HEK293 (cell line): ENCODE measurements at regions not wholly inside any gene's neighbourhood (a gene's known extent, or its start where the extent isn't known, plus 50 kb on each side); places are given as distances from the start of the nearest gene placed in this dataset.

Experiments
- CTCF ChIA-PET: fragments of 350-600 bp; formaldehyde crosslinking; extraction: SDS; loops from one replicate; lab custom pipeline; 2021; ENCODE audit warnings: antibody characterized with exemption; lab: Yijun Ruan, JAX
- POLR2A ChIA-PET: fragments of 300-600 bp; formaldehyde crosslinking; extraction: SDS; loops from one replicate; lab custom pipeline; 2020; ENCODE audit warnings: antibody characterized with exemption, inconsistent platforms; lab: Yijun Ruan, JAX
- H3K27ac ChIP-seq: fragments of 200-500 bp; sonication (Bioruptor generic); 2 replicates; pipeline ENCODE4 v1.5.1; 2014; ENCODE audit warnings: low read depth, low read length, control low read depth, inconsistent platforms; ENCODE audit errors: extremely low read depth
- H3K36me3 ChIP-seq, 2 experiments: fragments of 200-500 bp in 1 of 2; sonication (Bioruptor generic) in 1 of 2; 1 replicate in 1 of 2; 2 replicates in 1 of 2; pipeline ENCODE4 v1.5.1; 2014 to 2017; ENCODE audit warnings: inconsistent platforms in 2 of 2, low read length in 2 of 2; ENCODE audit not compliant: control insufficient read depth in 2 of 2, insufficient read depth in 1 of 2
- H3K4me1 ChIP-seq: fragments of 200-500 bp; sonication (Bioruptor generic); 2 replicates; pipeline ENCODE4 v1.5.1; 2014; ENCODE audit warnings: mild to moderate bottlenecking, low read length, inconsistent platforms; ENCODE audit not compliant: control insufficient read depth, insufficient read depth
- H3K4me3 ChIP-seq: 2 replicates; pipeline ENCODE4 v1.5.1; 2011; ENCODE audit warnings: low read depth, mild to moderate bottlenecking, control low read depth, low read length, moderate library complexity
- H3K9me3 ChIP-seq: fragments of 200-500 bp; sonication (Bioruptor generic); 2 replicates; pipeline ENCODE4 v1.5.1; 2014; ENCODE audit warnings: low read depth, low read length, inconsistent platforms; ENCODE audit not compliant: control insufficient read depth, insufficient read depth
- AEBP2 ChIP-seq: fragments of 450-650 bp; formaldehyde crosslinking; IDR thresholded peaks from 2 replicates; pipeline ENCODE4 v1.5.1; 2016; ENCODE audit warnings: missing biosample characterization, missing genetic modification characterization, borderline replicate concordance
- EGR2 ChIP-seq: fragments of 450-650 bp; formaldehyde crosslinking; IDR thresholded peaks from 2 replicates; pipeline ENCODE4 v1.5.1; 2016; ENCODE audit warnings: low read depth, missing biosample characterization, missing genetic modification characterization
- KLF8 ChIP-seq: fragments of 450-650 bp; formaldehyde crosslinking; IDR thresholded peaks from 2 replicates; pipeline ENCODE4 v1.5.1; 2016; ENCODE audit warnings: missing biosample characterization, missing genetic modification characterization
- MEIS1 ChIP-seq: sonication (generic); formaldehyde crosslinking; IDR thresholded peaks from 2 replicates; pipeline ENCODE4 v1.8.1; 2022; ENCODE audit warnings: missing genetic modification reagents, mild to moderate bottlenecking, borderline replicate concordance
- MYNN ChIP-seq: fragments of 450-650 bp; formaldehyde crosslinking; IDR thresholded peaks from 2 replicates; pipeline ENCODE4 v1.5.1; 2016; ENCODE audit warnings: missing biosample characterization, missing genetic modification characterization, borderline replicate concordance
- SP7 ChIP-seq: fragments of 450-650 bp; formaldehyde crosslinking; IDR thresholded peaks from 2 replicates; pipeline ENCODE4 v1.5.1; 2016; ENCODE audit warnings: missing biosample characterization, missing genetic modification characterization
- TCF7L2 ChIP-seq: IDR thresholded peaks from 2 replicates; pipeline ENCODE4 v1.6.1; 2011; ENCODE audit warnings: low read depth, mild to moderate bottlenecking, inconsistent platforms, low read length, moderate library complexity, borderline replicate concordance
- YY1 ChIP-seq: fragments of 450-650 bp; formaldehyde crosslinking; IDR thresholded peaks from 2 replicates; pipeline ENCODE4 v1.5.1; 2018; ENCODE audit warnings: missing biosample characterization, missing genetic modification characterization
- ZBTB21 ChIP-seq: fragments of 450-650 bp; formaldehyde crosslinking; IDR thresholded peaks from 2 replicates; pipeline ENCODE4 v1.5.1; 2017; ENCODE audit warnings: missing biosample characterization, missing genetic modification characterization
- ZNF121 ChIP-seq: fragments of 450-650 bp; formaldehyde crosslinking; IDR thresholded peaks from 2 replicates; pipeline ENCODE4 v1.5.1; 2016; ENCODE audit warnings: missing biosample characterization, missing genetic modification characterization
- ZNF132 ChIP-seq: fragments of 450-650 bp; formaldehyde crosslinking; IDR thresholded peaks from 2 replicates; pipeline ENCODE4 v1.5.1; 2017; ENCODE audit warnings: missing biosample characterization, missing genetic modification characterization, borderline replicate concordance
- ZNF140 ChIP-seq: fragments of 450-650 bp; formaldehyde crosslinking; IDR thresholded peaks from 2 replicates; pipeline ENCODE4 v1.5.1; 2016; ENCODE audit warnings: missing biosample characterization, missing genetic modification characterization
- ZNF221 ChIP-seq: fragments of 450-650 bp; formaldehyde crosslinking; IDR thresholded peaks from 2 replicates; pipeline ENCODE4 v1.5.1; 2017; ENCODE audit warnings: missing biosample characterization, missing genetic modification characterization, borderline replicate concordance
- ZNF26 ChIP-seq: fragments of 450-650 bp; formaldehyde crosslinking; IDR thresholded peaks from 2 replicates; pipeline ENCODE4 v1.5.1; 2016; ENCODE audit warnings: missing biosample characterization, missing genetic modification characterization
- ZNF433 ChIP-seq: fragments of 450-650 bp; formaldehyde crosslinking; IDR thresholded peaks from 2 replicates; pipeline ENCODE4 v1.5.1; 2016; ENCODE audit warnings: missing biosample characterization, missing genetic modification characterization, low read depth
- ZNF473 ChIP-seq: fragments of 450-650 bp; formaldehyde crosslinking; IDR thresholded peaks from 2 replicates; pipeline ENCODE4 v1.5.1; 2017; ENCODE audit warnings: missing biosample characterization, missing genetic modification characterization
- ZNF510 ChIP-seq: fragments of 450-650 bp; formaldehyde crosslinking; IDR thresholded peaks from 2 replicates; pipeline ENCODE4 v1.5.1; 2018; ENCODE audit warnings: mild to moderate bottlenecking, missing genetic modification characterization, missing biosample characterization; ENCODE audit not compliant: insufficient replicate concordance
- ZNF521 ChIP-seq: fragments of 450-650 bp; formaldehyde crosslinking; IDR thresholded peaks from 2 replicates; pipeline ENCODE4 v1.5.1; 2017; ENCODE audit warnings: missing biosample characterization, mild to moderate bottlenecking, missing genetic modification characterization
- ZNF548 ChIP-seq: fragments of 450-650 bp; formaldehyde crosslinking; IDR thresholded peaks from 2 replicates; pipeline ENCODE4 v1.5.1; 2016; ENCODE audit warnings: missing biosample characterization, missing genetic modification characterization
- ZNF600 ChIP-seq: fragments of 450-650 bp; formaldehyde crosslinking; IDR thresholded peaks from 2 replicates; pipeline ENCODE4 v1.5.1; 2016; ENCODE audit warnings: missing biosample characterization, missing genetic modification characterization
- ZNF660 ChIP-seq: fragments of 450-650 bp; IDR thresholded peaks from 2 replicates; pipeline ENCODE4 v1.5.1; 2018; ENCODE audit warnings: missing biosample characterization, mild to moderate bottlenecking, missing genetic modification characterization
- ZNF792 ChIP-seq: fragments of 450-650 bp; formaldehyde crosslinking; IDR thresholded peaks from 2 replicates; pipeline ENCODE4 v1.5.1; 2016; ENCODE audit warnings: missing biosample characterization, missing genetic modification characterization
- ZNF837 ChIP-seq: fragments of 450-650 bp; formaldehyde crosslinking; IDR thresholded peaks from 2 replicates; pipeline ENCODE4 v1.5.1; 2016; ENCODE audit warnings: missing biosample characterization, missing genetic modification characterization
- ZSCAN23 ChIP-seq: fragments of 450-650 bp; formaldehyde crosslinking; IDR thresholded peaks from 2 replicates; pipeline ENCODE4 v1.5.1; 2016; ENCODE audit warnings: missing biosample characterization, missing genetic modification characterization
- TF ChIP-seq, protein P1 (sequence below): fragments of 450-650 bp; IDR thresholded peaks from 2 replicates; pipeline ENCODE4 v1.5.1; 2018; ENCODE audit warnings: missing biosample characterization, mild to moderate bottlenecking, missing genetic modification characterization
- TF ChIP-seq, protein P2 (sequence below): fragments of 450-650 bp; formaldehyde crosslinking; conservative IDR thresholded peaks from 2 replicates; pipeline ENCODE4 v1.5.1; 2016; ENCODE audit warnings: low read depth, missing biosample characterization, missing genetic modification characterization

- CTCF ChIA-PET: no interaction called here
- Histone ChIP-seq H3K4me1 (no peaks in the 10 kb centered on the region), H3K9me3 (no peaks in the 10 kb centered on the region), H3K27ac (no peak overlapping the region)
- POLR2A ChIA-PET: no interaction called here
- TF ChIP-seq MYNN (tag by site-specific recombination): no peak
- TF ChIP-seq ZNF473 (tag by site-specific recombination): no peak
- no peak for TF ChIP-seq ZBTB21 (tag by site-specific recombination)
- no peak for TF ChIP-seq ZSCAN23
- TF ChIP-seq ZNF433 (tag by site-specific recombination): no peak
- TF ChIP-seq ZNF221: no peak
- TF ChIP-seq, all 188 proteins: peak for 0
- no peak overlapping the region for H3K4me3 ChIP-seq
- no peaks in the 10 kb centered on the region for H3K36me3 ChIP-seq
Measured at GRCh38 chr4:101678180-101678579, 112.3 kb upstream of the BANK1 start.

DNA sequence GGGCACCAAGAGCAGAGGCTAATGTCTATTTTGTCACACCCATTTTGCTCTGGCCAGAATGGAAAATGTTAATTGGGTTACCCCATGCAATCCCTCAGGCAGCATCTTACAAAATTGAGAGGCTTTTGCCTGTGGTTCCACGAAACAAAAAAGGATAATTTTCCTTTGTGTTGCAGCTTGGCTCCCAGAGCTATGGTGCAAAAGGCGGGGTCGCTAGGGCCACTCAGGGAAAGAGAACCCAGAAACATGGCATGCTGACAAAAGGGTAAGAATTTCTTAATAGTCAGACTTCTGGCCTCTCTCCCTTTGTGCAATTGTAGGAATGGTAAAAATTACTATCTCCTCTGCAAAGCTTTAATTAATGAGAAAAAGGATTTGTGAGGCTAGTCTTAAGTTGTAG, 119.6 kb upstream of the BANK1 start:
- TF ChIP-seq TCF7L2 (no peak), AEBP2 (tag by site-specific recombination) (no peak), ZNF140 (tag by site-specific recombination) (no peak), MEIS1 (no peak), YY1 (tag by site-specific recombination) (no peak), SP7 (no peak), EGR2 (tag by site-specific recombination) (no peak)
- TF ChIP-seq, protein P1, sequence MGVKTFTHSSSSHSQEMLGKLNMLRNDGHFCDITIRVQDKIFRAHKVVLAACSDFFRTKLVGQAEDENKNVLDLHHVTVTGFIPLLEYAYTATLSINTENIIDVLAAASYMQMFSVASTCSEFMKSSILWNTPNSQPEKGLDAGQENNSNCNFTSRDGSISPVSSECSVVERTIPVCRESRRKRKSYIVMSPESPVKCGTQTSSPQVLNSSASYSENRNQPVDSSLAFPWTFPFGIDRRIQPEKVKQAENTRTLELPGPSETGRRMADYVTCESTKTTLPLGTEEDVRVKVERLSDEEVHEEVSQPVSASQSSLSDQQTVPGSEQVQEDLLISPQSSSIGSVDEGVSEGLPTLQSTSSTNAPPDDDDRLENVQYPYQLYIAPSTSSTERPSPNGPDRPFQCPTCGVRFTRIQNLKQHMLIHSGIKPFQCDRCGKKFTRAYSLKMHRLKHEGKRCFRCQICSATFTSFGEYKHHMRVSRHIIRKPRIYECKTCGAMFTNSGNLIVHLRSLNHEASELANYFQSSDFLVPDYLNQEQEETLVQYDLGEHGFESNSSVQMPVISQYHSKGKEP (tag by site-specific recombination): no peak
- Histone ChIP-seq H3K27ac (no peak overlapping the region), H3K36me3 (no peaks in the 10 kb centered on the region), H3K9me3 (no peaks in the 10 kb centered on the region), H3K4me3 (no peak overlapping the region), H3K4me1 (no peaks in the 10 kb centered on the region)
- CTCF ChIA-PET: no interaction called here
- POLR2A ChIA-PET: no interaction called here

GRCh38 chr4:101670370-101670769, 120.2 kb upstream of the BANK1 start:
- H3K9me3 ChIP-seq: no peaks in the 10 kb centered on the region
- H3K27ac ChIP-seq: no peak overlapping the region
- no peaks in the 10 kb centered on the region for H3K4me1 ChIP-seq
- H3K36me3 ChIP-seq: no peaks in the 10 kb centered on the region
- CTCF ChIA-PET: interaction anchor here (0.5 kb wide), 1 partner anchor 9 kb away, joined by 4 read pairs; no protein-coding TSS in a partner anchor
- POLR2A ChIA-PET: no interaction called here
- H3K4me3 ChIP-seq: no peak overlapping the region
- TF ChIP-seq, protein P2, sequence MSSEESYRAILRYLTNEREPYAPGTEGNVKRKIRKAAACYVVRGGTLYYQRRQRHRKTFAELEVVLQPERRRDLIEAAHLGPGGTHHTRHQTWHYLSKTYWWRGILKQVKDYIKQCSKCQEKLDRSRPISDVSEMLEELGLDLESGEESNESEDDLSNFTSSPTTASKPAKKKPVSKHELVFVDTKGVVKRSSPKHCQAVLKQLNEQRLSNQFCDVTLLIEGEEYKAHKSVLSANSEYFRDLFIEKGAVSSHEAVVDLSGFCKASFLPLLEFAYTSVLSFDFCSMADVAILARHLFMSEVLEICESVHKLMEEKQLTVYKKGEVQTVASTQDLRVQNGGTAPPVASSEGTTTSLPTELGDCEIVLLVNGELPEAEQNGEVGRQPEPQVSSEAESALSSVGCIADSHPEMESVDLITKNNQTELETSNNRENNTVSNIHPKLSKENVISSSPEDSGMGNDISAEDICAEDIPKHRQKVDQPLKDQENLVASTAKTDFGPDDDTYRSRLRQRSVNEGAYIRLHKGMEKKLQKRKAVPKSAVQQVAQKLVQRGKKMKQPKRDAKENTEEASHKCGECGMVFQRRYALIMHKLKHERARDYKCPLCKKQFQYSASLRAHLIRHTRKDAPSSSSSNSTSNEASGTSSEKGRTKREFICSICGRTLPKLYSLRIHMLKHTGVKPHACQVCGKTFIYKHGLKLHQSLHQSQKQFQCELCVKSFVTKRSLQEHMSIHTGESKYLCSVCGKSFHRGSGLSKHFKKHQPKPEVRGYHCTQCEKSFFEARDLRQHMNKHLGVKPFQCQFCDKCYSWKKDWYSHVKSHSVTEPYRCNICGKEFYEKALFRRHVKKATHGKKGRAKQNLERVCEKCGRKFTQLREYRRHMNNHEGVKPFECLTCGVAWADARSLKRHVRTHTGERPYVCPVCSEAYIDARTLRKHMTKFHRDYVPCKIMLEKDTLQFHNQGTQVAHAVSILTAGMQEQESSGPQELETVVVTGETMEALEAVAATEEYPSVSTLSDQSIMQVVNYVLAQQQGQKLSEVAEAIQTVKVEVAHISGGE (tag by site-specific recombination): no peak
- TF ChIP-seq ZNF26 (tag by site-specific recombination) (no peak), KLF8 (tag by site-specific recombination) (no peak), ZNF660 (tag by site-specific recombination) (no peak), ZNF510 (tag by site-specific recombination) (no peak), MEIS1 (no peak), ZNF600 (tag by site-specific recombination) (no peak), ZNF121 (tag by site-specific recombination) (no peak), TCF7L2 (no peak), ZNF521 (no peak), ZNF548 (tag by site-specific recombination) (no peak), ZNF837 (tag by site-specific recombination) (no peak), ZNF132 (tag by site-specific recombination) (no peak), MYNN (tag by site-specific recombination) (no peak), ZNF792 (tag by site-specific recombination) (no peak)
